ENCODE measurements at regions not wholly inside any gene's neighbourhood (a gene's known extent, or its start where the extent isn't known, plus 50 kb on each side); places are given as distances from the start of the nearest gene placed in this dataset.

DNA sequence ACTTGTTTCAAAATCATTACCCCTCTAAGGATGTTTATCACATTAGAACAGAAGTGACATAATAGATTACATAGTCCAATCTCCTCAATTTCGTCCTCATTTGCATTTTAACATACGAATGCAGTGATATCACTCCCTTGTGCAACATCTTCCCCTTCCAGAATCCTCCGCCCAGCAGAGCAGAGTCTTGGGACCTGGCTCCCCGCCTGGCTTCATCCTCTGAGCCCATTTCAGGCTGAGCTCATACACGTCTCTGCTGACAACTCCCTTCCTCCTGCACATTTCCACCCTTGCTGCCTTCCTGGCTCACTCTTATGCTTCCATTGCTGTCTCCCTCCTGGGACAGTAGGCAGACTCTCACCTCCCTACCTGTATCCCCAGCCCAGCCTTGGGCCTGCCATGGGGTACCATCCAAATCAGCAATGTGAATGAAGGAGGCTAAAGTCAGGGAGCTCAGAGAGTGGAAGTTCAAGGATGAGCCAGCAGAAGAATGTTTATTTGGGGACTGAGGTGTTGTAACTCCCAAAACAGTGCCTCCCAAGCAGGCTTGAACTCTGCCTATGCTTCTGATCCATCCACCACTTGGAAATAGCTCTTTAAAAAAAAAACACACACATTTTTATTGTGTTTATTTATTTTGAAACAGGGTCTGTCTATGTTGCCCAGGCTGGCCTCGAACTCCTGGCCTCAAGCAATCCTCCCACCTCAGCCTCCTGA lies 165.2 kb downstream of the TMEM200C start:
- no peaks in the 10 kb centered on the region for H3K4me1 ChIP-seq (ENCODE audit: control insufficient read depth in 2 of 2, insufficient read depth in 2 of 2, low read length in 2 of 2)
- H3K27me3 ChIP-seq (ENCODE audit: control insufficient read depth in 2 of 2, insufficient read depth in 1 of 2, low read length in 1 of 2) = no peaks in the 10 kb centered on the region
- WGBS = 78% methylated on average over 6 of the region's 6 CpGs
- no peak for DNase-seq (ENCODE audit: low read depth in 6 of 9, low spot score in 9 of 9)
- H3K27ac ChIP-seq (ENCODE audit: low read depth in 1 of 2, low read length in 1 of 2) = no peak overlapping the region
- H3K36me3 ChIP-seq (ENCODE audit: control insufficient read depth in 2 of 2, insufficient read depth in 2 of 2, low read length in 1 of 2) = no peaks in the 10 kb centered on the region
- H3K9me3 ChIP-seq (ENCODE audit: control insufficient read depth in 2 of 2, insufficient read depth in 1 of 2, low read length in 1 of 2) = no peaks in the 10 kb centered on the region
- no peak overlapping the region for H3K4me3 ChIP-seq (ENCODE audit: low read length in 2 of 2)

DNA sequence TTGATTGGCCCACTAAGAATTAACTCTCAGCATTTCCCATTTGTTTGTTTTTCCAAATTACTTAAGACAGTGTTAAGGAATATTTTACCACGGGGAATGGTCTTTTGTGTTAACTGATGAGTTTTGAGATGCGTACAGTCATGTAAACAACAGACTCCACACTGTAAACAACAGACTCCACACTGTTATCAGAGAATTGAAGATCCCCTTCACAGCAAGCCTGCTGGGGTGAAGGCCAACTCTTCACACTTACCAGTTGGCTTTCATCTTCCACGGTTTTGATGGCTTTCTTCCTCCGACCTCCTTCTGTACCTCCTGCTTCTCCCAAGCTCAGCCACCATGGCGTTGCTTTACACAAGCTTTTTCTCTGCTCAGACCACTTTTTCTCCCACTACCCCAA lies 166.8 kb downstream of the TMEM200C start:
- H3K4me1 ChIP-seq (ENCODE audit: control insufficient read depth in 2 of 2, insufficient read depth in 2 of 2, low read length in 2 of 2) = no peaks in the 10 kb centered on the region
- no peaks in the 10 kb centered on the region for H3K36me3 ChIP-seq (ENCODE audit: control insufficient read depth in 2 of 2, insufficient read depth in 2 of 2, low read length in 1 of 2)
- 39% methylated on average over 5 of the region's 5 CpGs for WGBS
- DNase-seq (ENCODE audit: low read depth in 6 of 9, low spot score in 9 of 9) = no peak
- H3K4me3 ChIP-seq (ENCODE audit: low read length in 2 of 2) = no peak overlapping the region
- no peak overlapping the region for H3K27ac ChIP-seq (ENCODE audit: low read depth in 1 of 2, low read length in 1 of 2)
- H3K27me3 ChIP-seq (ENCODE audit: control insufficient read depth in 2 of 2, insufficient read depth in 1 of 2, low read length in 1 of 2) = no peaks in the 10 kb centered on the region
- no peaks in the 10 kb centered on the region for H3K9me3 ChIP-seq (ENCODE audit: control insufficient read depth in 2 of 2, insufficient read depth in 1 of 2, low read length in 1 of 2)

DNA sequence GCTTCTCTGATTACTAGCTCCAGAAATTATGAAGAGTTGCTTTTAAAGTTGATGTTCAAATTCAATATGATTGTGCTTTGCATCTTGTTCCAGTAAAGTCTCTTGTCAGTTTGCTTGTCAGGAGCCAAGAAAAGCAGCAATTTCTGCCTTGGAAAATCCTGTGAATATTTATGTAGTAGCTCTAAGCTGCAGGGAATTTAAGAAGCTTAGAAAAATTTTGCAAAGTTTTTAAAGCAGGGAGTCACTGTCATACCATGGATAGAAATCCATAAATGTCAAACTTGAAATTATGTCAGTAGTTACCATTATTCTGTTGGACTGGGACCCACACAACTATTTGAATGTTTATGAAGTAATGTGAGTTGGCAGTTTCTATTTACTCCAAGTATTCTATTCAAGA lies 169.3 kb downstream of the TMEM200C start:
- Histone ChIP-seq H3K27me3 (ENCODE audit: control insufficient read depth in 2 of 2, insufficient read depth in 1 of 2, low read length in 1 of 2) (no peaks in the 10 kb centered on the region), H3K27ac (ENCODE audit: low read depth in 1 of 2, low read length in 1 of 2) (no peak overlapping the region), H3K9me3 (ENCODE audit: control insufficient read depth in 2 of 2, insufficient read depth in 1 of 2, low read length in 1 of 2) (no peaks in the 10 kb centered on the region), H3K36me3 (ENCODE audit: control insufficient read depth in 2 of 2, insufficient read depth in 2 of 2, low read length in 1 of 2) (no peaks in the 10 kb centered on the region), H3K4me3 (ENCODE audit: low read length in 2 of 2) (no peak overlapping the region), H3K4me1 (ENCODE audit: control insufficient read depth in 2 of 2, insufficient read depth in 2 of 2, low read length in 2 of 2) (no peaks in the 10 kb centered on the region)
- DNase-seq (ENCODE audit: low read depth in 6 of 9, low spot score in 9 of 9) = no peak

DNA sequence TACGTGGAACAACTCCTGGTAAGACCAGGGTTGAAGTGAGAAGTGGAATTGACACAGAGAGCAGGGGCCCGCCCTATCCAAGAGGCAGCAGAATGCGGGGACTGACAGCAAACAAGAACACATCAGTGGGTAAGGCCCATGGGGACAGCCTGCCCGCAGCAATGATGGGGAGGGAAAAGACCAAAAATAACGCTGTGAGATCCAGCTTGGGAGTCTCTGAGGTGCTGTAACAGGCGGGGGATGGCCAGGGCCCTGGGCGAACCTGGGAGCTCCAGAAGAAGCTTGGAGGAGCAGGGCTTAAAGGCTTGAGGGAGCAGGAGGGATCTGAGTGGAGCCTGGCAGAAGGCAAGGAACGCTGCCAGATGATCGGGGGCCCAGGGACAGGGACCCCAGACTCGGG lies 173.4 kb downstream of the TMEM200C start:
- H3K36me3 ChIP-seq (ENCODE audit: control insufficient read depth in 2 of 2, insufficient read depth in 2 of 2, low read length in 1 of 2) = no peaks in the 10 kb centered on the region
- no peak overlapping the region for H3K4me3 ChIP-seq (ENCODE audit: low read length in 2 of 2)
- DNase-seq (ENCODE audit: low read depth in 6 of 9, low spot score in 9 of 9) = no peak
- H3K27me3 ChIP-seq (ENCODE audit: control insufficient read depth in 2 of 2, insufficient read depth in 1 of 2, low read length in 1 of 2) = no peaks in the 10 kb centered on the region
- no peaks in the 10 kb centered on the region for H3K4me1 ChIP-seq (ENCODE audit: control insufficient read depth in 2 of 2, insufficient read depth in 2 of 2, low read length in 2 of 2)
- H3K27ac ChIP-seq (ENCODE audit: low read depth in 1 of 2, low read length in 1 of 2) = no peak overlapping the region
- H3K9me3 ChIP-seq (ENCODE audit: control insufficient read depth in 2 of 2, insufficient read depth in 1 of 2, low read length in 1 of 2) = no peaks in the 10 kb centered on the region
- 79% methylated on average over 10 of the region's 10 CpGs for WGBS

DNA sequence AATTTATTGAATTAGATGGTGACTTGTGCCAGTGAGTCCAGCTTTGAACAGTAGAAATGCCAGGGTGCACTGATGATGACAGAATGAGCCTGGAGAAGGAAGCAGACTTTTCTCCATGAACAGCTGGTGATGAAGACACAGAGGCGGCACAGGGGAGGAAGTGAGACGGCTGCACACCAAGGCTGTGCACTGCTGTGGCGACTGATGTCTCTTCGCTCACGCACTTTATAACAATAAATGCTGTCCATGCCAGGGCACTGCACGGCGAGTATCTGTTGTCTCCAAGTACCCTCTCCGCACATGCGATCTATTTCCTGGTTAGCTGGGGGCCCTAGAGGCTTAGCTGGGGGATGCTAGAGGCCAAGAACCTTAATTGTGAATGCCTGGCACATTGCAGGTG lies 175.2 kb downstream of the TMEM200C start:
- Histone ChIP-seq H3K27me3 (ENCODE audit: control insufficient read depth in 2 of 2, insufficient read depth in 1 of 2, low read length in 1 of 2) (no peaks in the 10 kb centered on the region), H3K4me3 (ENCODE audit: low read length in 2 of 2) (no peak overlapping the region), H3K27ac (ENCODE audit: low read depth in 1 of 2, low read length in 1 of 2) (no peak overlapping the region), H3K9me3 (ENCODE audit: control insufficient read depth in 2 of 2, insufficient read depth in 1 of 2, low read length in 1 of 2) (no peaks in the 10 kb centered on the region), H3K36me3 (ENCODE audit: control insufficient read depth in 2 of 2, insufficient read depth in 2 of 2, low read length in 1 of 2) (no peaks in the 10 kb centered on the region), H3K4me1 (ENCODE audit: control insufficient read depth in 2 of 2, insufficient read depth in 2 of 2, low read length in 2 of 2) (no peaks in the 10 kb centered on the region)
- WGBS = 75% methylated on average over 9 of the region's 9 CpGs
- no peak for DNase-seq (ENCODE audit: low read depth in 6 of 9, low spot score in 9 of 9)

DNA sequence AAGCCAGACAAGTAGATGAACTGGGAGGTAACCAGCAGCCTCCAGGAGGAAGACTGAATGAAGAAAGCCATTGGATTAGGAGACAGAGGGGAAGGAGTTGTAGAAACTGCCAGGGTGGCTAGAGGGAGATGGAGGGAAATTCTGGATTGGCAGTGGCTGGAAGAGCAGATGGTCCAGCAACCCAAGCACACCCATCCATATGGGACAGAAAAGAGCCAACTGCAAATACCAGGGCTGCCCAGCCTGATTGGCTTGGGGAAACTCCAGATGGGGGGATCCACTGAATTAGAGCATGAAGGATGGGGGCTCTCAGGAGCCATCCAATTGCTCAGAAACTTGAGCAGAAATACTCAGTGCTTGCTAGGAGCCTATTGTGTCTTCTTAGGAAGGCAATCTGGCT lies 173.5 kb upstream of the EPB41L3 start:
- no peaks in the 10 kb centered on the region for H3K9me3 ChIP-seq (ENCODE audit: control insufficient read depth in 2 of 2, insufficient read depth in 1 of 2, low read length in 1 of 2)
- H3K4me3 ChIP-seq (ENCODE audit: low read length in 2 of 2) = no peak overlapping the region
- H3K27ac ChIP-seq (ENCODE audit: low read depth in 1 of 2, low read length in 1 of 2) = no peak overlapping the region
- no peaks in the 10 kb centered on the region for H3K27me3 ChIP-seq (ENCODE audit: control insufficient read depth in 2 of 2, insufficient read depth in 1 of 2, low read length in 1 of 2)
- no peaks in the 10 kb centered on the region for H3K36me3 ChIP-seq (ENCODE audit: control insufficient read depth in 2 of 2, insufficient read depth in 2 of 2, low read length in 1 of 2)
- H3K4me1 ChIP-seq (ENCODE audit: control insufficient read depth in 2 of 2, insufficient read depth in 2 of 2, low read length in 2 of 2) = no peaks in the 10 kb centered on the region
- no peak for DNase-seq (ENCODE audit: low read depth in 6 of 9, low spot score in 9 of 9)

DNA sequence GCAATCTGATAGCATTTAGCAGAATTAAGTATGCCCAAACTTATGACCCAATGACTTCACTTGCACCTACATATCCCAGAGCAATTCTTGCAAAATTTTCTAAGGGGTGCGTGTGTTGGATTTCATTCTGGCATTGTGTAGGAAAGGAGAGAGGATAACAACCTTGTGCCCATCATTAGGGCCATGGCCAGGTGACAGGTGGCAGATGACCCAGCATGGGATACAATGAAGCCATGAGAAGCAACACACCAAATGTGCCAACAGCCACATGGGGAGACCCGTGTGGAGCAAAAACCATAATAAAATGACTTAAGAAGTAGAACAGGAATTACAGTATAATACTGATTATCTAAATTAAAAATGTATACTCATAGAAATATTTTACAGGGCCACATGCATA lies 166.9 kb upstream of the EPB41L3 start:
- no peaks in the 10 kb centered on the region for H3K36me3 ChIP-seq (ENCODE audit: control insufficient read depth in 2 of 2, insufficient read depth in 2 of 2, low read length in 1 of 2)
- peaks cover 0 to 4% of the 10 kb centered on the region in 2 donors for H3K9me3 ChIP-seq (ENCODE audit: control insufficient read depth in 2 of 2, insufficient read depth in 1 of 2, low read length in 1 of 2)
- no peak overlapping the region for H3K4me3 ChIP-seq (ENCODE audit: low read length in 2 of 2)
- H3K27me3 ChIP-seq (ENCODE audit: control insufficient read depth in 2 of 2, insufficient read depth in 1 of 2, low read length in 1 of 2) = no peaks in the 10 kb centered on the region
- no peak for DNase-seq (ENCODE audit: low read depth in 6 of 9, low spot score in 9 of 9)
- no peak overlapping the region for H3K27ac ChIP-seq (ENCODE audit: low read depth in 1 of 2, low read length in 1 of 2)
- WGBS = 95% methylated on average over 2 of the region's 2 CpGs
- no peaks in the 10 kb centered on the region for H3K4me1 ChIP-seq (ENCODE audit: control insufficient read depth in 2 of 2, insufficient read depth in 2 of 2, low read length in 2 of 2)

DNA sequence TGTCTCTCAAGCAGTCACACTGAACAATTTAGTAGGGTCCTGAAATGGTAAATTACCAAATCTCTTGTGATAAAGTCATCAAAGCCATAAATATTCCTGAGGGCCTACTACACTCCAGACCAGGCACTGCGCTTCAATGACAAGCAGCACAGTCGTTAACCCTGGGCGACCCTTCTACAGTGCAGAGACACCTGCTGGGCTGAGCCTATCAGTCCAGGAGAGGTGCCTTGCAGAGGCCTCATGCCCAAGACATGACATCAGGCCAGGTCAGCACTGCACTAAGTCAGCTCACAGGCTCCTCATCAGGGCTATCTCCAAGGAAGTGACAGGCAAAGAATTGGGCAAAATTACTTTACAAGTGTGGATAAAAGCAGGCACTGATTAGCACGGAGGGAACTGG lies 166.4 kb upstream of the EPB41L3 start:
- Histone ChIP-seq H3K9me3 (ENCODE audit: control insufficient read depth in 2 of 2, insufficient read depth in 1 of 2, low read length in 1 of 2) (peaks cover 0 to 4% of the 10 kb centered on the region in 2 donors), H3K4me1 (ENCODE audit: control insufficient read depth in 2 of 2, insufficient read depth in 2 of 2, low read length in 2 of 2) (no peaks in the 10 kb centered on the region), H3K27me3 (ENCODE audit: control insufficient read depth in 2 of 2, insufficient read depth in 1 of 2, low read length in 1 of 2) (no peaks in the 10 kb centered on the region), H3K27ac (ENCODE audit: low read depth in 1 of 2, low read length in 1 of 2) (no peak overlapping the region), H3K36me3 (ENCODE audit: control insufficient read depth in 2 of 2, insufficient read depth in 2 of 2, low read length in 1 of 2) (no peaks in the 10 kb centered on the region), H3K4me3 (ENCODE audit: low read length in 2 of 2) (no peak overlapping the region)
- 97% methylated on average over 4 of the region's 4 CpGs for WGBS
- DNase-seq (ENCODE audit: low read depth in 6 of 9, low spot score in 9 of 9) = no peak

DNA sequence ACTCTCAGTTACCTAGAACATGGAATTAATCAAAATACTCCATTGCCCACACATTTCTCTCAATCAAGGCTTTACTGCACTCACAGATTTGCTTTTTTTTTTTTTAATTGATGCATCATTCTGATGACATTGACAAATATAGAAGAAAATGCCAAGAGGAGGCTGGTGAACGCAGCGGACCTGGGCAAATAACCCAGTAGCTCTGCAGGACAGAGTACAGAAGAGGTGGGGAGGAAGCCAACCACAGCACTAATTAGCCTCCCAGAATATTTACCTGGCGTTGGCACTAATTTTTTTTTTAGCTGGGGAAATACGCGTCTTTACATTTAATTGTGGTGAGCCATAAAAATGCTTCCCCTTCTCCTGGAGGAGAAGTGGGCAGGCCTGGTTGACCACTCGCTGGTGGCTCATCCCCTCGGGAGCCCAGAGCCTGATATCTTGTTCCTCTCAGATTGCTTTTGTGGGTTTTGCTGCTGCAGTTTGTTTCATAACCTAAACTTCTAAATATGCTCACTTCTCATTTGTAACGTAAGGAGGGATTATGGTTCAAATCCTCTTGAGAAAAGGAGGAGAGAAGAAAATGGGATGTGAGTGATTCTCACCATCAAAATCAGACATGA lies 165.8 kb upstream of the EPB41L3 start:
- Histone ChIP-seq H3K9me3 (ENCODE audit: control insufficient read depth in 2 of 2, insufficient read depth in 1 of 2, low read length in 1 of 2) (peaks cover 0 to 4% of the 10 kb centered on the region in 2 donors), H3K4me1 (ENCODE audit: control insufficient read depth in 2 of 2, insufficient read depth in 2 of 2, low read length in 2 of 2) (no peaks in the 10 kb centered on the region), H3K4me3 (ENCODE audit: low read length in 2 of 2) (no peak overlapping the region), H3K27me3 (ENCODE audit: control insufficient read depth in 2 of 2, insufficient read depth in 1 of 2, low read length in 1 of 2) (no peaks in the 10 kb centered on the region), H3K27ac (ENCODE audit: low read depth in 1 of 2, low read length in 1 of 2) (no peak overlapping the region), H3K36me3 (ENCODE audit: control insufficient read depth in 2 of 2, insufficient read depth in 2 of 2, low read length in 1 of 2) (no peaks in the 10 kb centered on the region)
- 30% methylated on average over 8 of the region's 8 CpGs for WGBS
- no peak for DNase-seq (ENCODE audit: low read depth in 6 of 9, low spot score in 9 of 9)

Data from thymus (tissue), 11 donors.